Thyroid gland (tissue), 4 donors: ENCODE measurements at regions not wholly inside any gene's neighbourhood (a gene's known extent, or its start where the extent isn't known, plus 50 kb on each side); places are given as distances from the start of the nearest gene placed in this dataset.

Source experiments
- POLR2A ChIP-seq, 2 donors: fragments of 450-650 bp; IDR thresholded peaks; one replicate each; pipeline ENCODE4 v1.6.1; 2017; ENCODE audit warnings: antibody characterized with exemption in 2 of 2, mild to moderate bottlenecking in 2 of 2, moderate library complexity in 1 of 2
- TF ChIP-seq, protein P1 (sequence below), 6 experiments: fragments of 200-600 bp in 3 of 6; fragments of 450-650 bp in 3 of 6; sonication (generic) in 3 of 6; IDR thresholded peaks; one replicate each; pipeline ENCODE4 v1.5.1; 2016 to 2019; ENCODE audit warnings: antibody characterized with exemption in 6 of 6, mild to moderate bottlenecking in 2 of 6, inconsistent platforms in 1 of 6, moderate library complexity in 1 of 6

DNA sequence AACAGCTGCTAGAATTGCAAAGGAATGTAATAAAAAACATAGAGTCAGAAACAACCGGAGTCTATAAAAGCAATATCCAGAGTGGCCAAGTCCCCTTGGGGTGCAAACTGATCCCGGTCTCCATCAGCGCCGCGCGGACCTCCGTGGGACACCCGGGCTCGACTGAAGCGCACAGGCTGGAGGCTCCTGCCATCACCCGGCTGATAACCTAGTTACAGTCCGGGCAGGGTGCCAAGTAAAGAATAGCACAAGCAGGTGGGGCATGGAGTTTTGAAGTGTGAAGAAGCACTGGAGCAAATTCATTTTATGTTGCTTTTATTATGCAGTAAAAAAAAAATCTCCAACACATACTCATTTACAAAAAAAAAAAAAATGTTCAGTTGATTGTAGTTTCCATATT, 205.1 kb upstream of the GMDS start:
- TF ChIP-seq, protein P1, sequence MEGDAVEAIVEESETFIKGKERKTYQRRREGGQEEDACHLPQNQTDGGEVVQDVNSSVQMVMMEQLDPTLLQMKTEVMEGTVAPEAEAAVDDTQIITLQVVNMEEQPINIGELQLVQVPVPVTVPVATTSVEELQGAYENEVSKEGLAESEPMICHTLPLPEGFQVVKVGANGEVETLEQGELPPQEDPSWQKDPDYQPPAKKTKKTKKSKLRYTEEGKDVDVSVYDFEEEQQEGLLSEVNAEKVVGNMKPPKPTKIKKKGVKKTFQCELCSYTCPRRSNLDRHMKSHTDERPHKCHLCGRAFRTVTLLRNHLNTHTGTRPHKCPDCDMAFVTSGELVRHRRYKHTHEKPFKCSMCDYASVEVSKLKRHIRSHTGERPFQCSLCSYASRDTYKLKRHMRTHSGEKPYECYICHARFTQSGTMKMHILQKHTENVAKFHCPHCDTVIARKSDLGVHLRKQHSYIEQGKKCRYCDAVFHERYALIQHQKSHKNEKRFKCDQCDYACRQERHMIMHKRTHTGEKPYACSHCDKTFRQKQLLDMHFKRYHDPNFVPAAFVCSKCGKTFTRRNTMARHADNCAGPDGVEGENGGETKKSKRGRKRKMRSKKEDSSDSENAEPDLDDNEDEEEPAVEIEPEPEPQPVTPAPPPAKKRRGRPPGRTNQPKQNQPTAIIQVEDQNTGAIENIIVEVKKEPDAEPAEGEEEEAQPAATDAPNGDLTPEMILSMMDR (IDR thresholded peaks at IDR 0.05), result no peak
- TF ChIP-seq POLR2A (IDR thresholded peaks at IDR 0.05), result no peak
